ENCODE measurements at regions not wholly inside any gene's neighbourhood (a gene's known extent, or its start where the extent isn't known, plus 50 kb on each side); places are given as distances from the start of the nearest gene placed in this dataset.

DNA sequence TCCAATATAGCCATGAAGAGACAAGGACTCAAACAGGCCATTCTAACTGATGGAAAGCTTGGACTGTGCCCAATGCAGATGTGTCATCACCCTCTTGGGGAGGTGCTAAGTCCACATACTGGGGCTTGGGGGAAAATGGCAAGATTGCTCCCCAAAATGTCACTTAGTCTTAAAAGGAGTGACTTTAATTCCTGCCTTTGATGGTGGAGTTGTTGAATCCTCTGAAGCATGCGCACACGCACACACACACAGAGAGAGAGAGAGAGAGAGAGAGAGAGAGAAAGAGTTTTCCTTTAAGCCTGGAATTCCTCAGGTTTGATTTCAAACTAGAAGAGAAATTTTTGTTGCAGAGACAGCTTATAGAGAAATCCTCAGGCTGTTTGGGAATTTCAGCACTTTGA, 161.9 kb upstream of the GAS1 start:
- TF ChIP-seq, protein P1, sequence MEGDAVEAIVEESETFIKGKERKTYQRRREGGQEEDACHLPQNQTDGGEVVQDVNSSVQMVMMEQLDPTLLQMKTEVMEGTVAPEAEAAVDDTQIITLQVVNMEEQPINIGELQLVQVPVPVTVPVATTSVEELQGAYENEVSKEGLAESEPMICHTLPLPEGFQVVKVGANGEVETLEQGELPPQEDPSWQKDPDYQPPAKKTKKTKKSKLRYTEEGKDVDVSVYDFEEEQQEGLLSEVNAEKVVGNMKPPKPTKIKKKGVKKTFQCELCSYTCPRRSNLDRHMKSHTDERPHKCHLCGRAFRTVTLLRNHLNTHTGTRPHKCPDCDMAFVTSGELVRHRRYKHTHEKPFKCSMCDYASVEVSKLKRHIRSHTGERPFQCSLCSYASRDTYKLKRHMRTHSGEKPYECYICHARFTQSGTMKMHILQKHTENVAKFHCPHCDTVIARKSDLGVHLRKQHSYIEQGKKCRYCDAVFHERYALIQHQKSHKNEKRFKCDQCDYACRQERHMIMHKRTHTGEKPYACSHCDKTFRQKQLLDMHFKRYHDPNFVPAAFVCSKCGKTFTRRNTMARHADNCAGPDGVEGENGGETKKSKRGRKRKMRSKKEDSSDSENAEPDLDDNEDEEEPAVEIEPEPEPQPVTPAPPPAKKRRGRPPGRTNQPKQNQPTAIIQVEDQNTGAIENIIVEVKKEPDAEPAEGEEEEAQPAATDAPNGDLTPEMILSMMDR (IDR thresholded peaks at IDR 0.05) = no peak
- TF ChIP-seq POLR2AphosphoS5 (IDR thresholded peaks at IDR 0.05; ENCODE audit: insufficient read depth in 1 of 2, low read depth in 1 of 2) = no peak
- no peak for TF ChIP-seq POLR2A (IDR thresholded peaks at IDR 0.05)
- no peak for DNase-seq (ENCODE audit: extremely low spot score in 2 of 2)
- Histone ChIP-seq H3K27me3 (no peaks in the 10 kb centered on the region), H3K27ac (no peak overlapping the region), H3K9me3 (no peaks in the 10 kb centered on the region), H3K4me1 (no peaks in the 10 kb centered on the region), H3K4me3 (no peak overlapping the region), H3K36me3 (no peaks in the 10 kb centered on the region)
- intact Hi-C loops (cut with DNase I) = no loop called here

DNA sequence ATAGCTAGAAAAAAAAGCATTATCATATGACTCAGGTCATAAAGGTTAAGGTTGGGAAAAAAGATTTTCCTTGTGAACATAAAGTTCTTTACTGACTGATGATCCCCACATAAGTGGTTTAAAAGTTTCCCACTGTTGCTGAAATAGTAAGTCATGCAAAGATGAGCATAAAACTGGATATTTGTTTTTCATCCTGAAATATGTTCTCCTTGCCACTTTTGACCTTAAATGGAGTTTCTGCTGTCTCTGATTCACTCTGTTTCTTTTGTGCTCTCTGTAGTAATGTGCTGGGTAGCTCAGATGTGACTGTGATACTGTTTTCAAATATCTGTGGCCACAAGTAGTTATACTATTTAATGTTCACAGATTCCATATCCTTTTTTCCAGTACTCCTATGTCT, 162.5 kb upstream of the GAS1 start:
- Histone ChIP-seq H3K9me3 (no peaks in the 10 kb centered on the region), H3K4me3 (no peak overlapping the region), H3K27me3 (no peaks in the 10 kb centered on the region), H3K36me3 (no peaks in the 10 kb centered on the region), H3K27ac (no peak overlapping the region), H3K4me1 (no peaks in the 10 kb centered on the region)
- intact Hi-C loops (cut with DNase I) = no loop called here
- TF ChIP-seq, protein P1 (IDR thresholded peaks at IDR 0.05) = no peak
- TF ChIP-seq POLR2AphosphoS5 (IDR thresholded peaks at IDR 0.05; ENCODE audit: insufficient read depth in 1 of 2, low read depth in 1 of 2) = no peak
- no peak for TF ChIP-seq POLR2A (IDR thresholded peaks at IDR 0.05)
- no peak for DNase-seq (ENCODE audit: extremely low spot score in 2 of 2)

DNA sequence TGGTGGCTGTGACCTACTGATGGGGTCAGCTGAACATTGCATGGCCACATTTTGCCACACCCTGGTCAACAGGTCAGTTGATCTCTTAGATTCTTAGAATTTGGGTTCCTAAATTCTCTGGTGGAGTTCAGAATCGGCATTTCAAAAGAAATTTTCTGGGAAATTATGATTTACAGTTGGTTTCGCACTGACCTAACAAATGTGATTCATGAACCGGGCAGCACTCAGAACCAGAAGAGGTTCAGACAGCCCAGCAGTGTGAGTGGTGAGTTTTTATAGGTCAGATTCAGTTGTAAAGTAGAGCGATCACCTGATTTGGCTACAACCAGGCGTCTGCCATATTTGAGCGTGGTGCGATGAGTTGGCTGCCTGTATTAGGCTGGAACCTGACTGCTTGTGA, 163.7 kb upstream of the GAS1 start:
- no peaks in the 10 kb centered on the region for H3K27me3 ChIP-seq
- no peak for TF ChIP-seq POLR2AphosphoS5 (IDR thresholded peaks at IDR 0.05; ENCODE audit: insufficient read depth in 1 of 2, low read depth in 1 of 2)
- TF ChIP-seq, protein P1 (IDR thresholded peaks at IDR 0.05) = no peak
- no peak for TF ChIP-seq POLR2A (IDR thresholded peaks at IDR 0.05)
- intact Hi-C loops (cut with DNase I) = no loop called here

DNA sequence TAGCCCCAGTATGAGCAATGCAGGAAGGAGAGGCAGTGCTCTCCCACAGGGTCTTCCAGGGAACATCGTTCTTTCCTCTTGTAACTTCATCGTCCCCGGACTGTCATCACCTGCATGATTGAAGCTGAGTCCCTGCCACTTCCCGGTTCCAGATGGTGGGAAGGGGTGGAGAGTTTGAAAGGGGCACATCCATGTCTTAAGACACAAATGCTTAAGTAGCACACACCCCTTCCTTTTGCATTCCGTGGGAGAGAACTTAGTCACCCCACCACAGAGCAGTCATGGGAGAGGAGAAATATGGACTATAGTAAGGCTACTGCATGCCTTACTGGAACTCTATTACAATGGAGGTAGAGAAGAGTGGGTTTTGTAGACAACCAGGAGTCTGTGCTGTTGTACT, 165.3 kb upstream of the GAS1 start:
- intact Hi-C loops (cut with DNase I) = no loop called here
- no peak for DNase-seq (ENCODE audit: extremely low spot score in 2 of 2)
- Histone ChIP-seq H3K27ac (no peak overlapping the region), H3K27me3 (no peaks in the 10 kb centered on the region), H3K36me3 (no peaks in the 10 kb centered on the region), H3K4me3 (no peak overlapping the region), H3K9me3 (no peaks in the 10 kb centered on the region), H3K4me1 (no peaks in the 10 kb centered on the region)
- TF ChIP-seq POLR2AphosphoS5 (IDR thresholded peaks at IDR 0.05; ENCODE audit: insufficient read depth in 1 of 2, low read depth in 1 of 2) (no peak), POLR2A (IDR thresholded peaks at IDR 0.05) (no peak)
- TF ChIP-seq, protein P1 (IDR thresholded peaks at IDR 0.05) = no peak

More for the DNA sequence above, 163.7 kb upstream of the GAS1 start:
- no peak for DNase-seq (ENCODE audit: extremely low spot score in 2 of 2)
- Histone ChIP-seq H3K27ac (no peak overlapping the region), H3K9me3 (no peaks in the 10 kb centered on the region), H3K36me3 (no peaks in the 10 kb centered on the region), H3K4me3 (no peak overlapping the region), H3K4me1 (no peaks in the 10 kb centered on the region)

DNA sequence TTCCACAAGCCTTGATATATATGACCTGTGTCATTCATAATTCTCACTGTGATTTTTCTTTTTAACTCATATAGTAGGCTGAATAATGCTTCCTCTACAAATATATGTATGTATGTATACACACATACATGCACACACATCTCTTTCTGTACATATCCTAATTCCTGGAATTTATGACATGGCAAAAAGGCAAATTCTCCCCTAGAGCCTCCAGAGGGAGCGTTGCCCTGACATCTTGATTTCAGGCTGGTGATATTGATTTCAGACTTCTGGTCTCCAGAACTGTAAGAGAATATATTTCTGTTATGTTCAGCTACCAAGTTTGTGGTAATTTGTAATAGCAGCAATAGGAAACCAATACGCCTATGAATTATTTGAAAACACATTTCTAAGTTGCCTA, 166.6 kb upstream of the GAS1 start:
- DNase-seq (ENCODE audit: extremely low spot score in 2 of 2) = no peak
- no peak for TF ChIP-seq POLR2AphosphoS5 (IDR thresholded peaks at IDR 0.05; ENCODE audit: insufficient read depth in 1 of 2, low read depth in 1 of 2)
- no peak for TF ChIP-seq POLR2A (IDR thresholded peaks at IDR 0.05)
- TF ChIP-seq, protein P1 (IDR thresholded peaks at IDR 0.05) = no peak
- intact Hi-C loops (cut with DNase I) = no loop called here
- H3K36me3 ChIP-seq = no peaks in the 10 kb centered on the region
- H3K9me3 ChIP-seq = no peaks in the 10 kb centered on the region
- no peak overlapping the region for H3K27ac ChIP-seq
- H3K4me1 ChIP-seq = no peaks in the 10 kb centered on the region
- no peak overlapping the region for H3K4me3 ChIP-seq
- H3K27me3 ChIP-seq = no peaks in the 10 kb centered on the region

Measured in vagina (tissue), 2 donors.